Neural progenitor cell (in vitro differentiated cells): ENCODE measurements at regions not wholly inside any gene's neighbourhood (a gene's known extent, or its start where the extent isn't known, plus 50 kb on each side); places are given as distances from the start of the nearest gene placed in this dataset.

Experiments
- CTCF ChIP-seq: fragments of 200-600 bp; sonication (generic); IDR thresholded peaks from 2 replicates; pipeline ENCODE4 v1.5.1; 2017; ENCODE audit warnings: antibody characterized with exemption, mild to moderate bottlenecking
- EZH2 ChIP-seq: fragments of 200-600 bp; sonication (generic); IDR thresholded peaks from 2 replicates; pipeline ENCODE4 v1.6.1; 2017; ENCODE audit warnings: antibody characterized with exemption, mild to moderate bottlenecking, moderate library complexity
- EZH2phosphoT487 ChIP-seq: fragments of 200-600 bp; sonication (generic); IDR thresholded peaks from 2 replicates; pipeline ENCODE4 v1.6.1; 2017; ENCODE audit warnings: antibody characterized with exemption

DNA sequence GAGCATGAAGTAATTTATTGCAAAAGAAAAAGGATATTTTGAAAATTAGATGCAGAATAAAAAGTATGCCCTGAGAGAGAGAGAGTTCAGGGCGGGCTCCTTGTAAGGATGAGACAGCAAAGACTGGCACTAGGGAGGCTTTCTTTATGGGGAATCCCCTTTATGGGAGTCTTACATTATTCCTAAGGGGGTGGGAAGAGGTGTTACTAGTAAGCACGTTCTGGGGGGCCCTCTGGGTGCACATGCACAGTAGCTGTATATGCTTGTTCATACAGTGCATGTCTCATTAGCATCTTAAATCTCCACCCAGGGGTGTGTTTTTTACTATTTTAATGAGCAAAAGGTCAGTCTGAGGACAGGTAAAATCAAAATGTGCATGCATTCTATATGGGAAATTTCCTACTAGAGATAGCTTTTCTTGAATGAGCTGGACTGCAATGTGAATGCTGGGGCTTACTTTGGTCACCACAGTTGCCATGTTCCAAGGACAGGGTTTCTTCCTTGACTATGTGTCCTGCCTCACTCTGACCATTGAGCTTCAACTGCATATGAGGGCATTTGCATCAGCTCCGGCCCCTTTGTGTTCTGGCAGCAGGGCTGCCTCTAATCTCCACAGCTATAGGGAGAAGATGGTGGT is 614.1 kb downstream of the NUF2 start:
- no peak for TF ChIP-seq CTCF
- no peak for TF ChIP-seq EZH2
- TF ChIP-seq EZH2phosphoT487 = no peak
